Loucy (cell line): ENCODE measurements at regions not wholly inside any gene's neighbourhood (a gene's known extent, or its start where the extent isn't known, plus 50 kb on each side); places are given as distances from the start of the nearest gene placed in this dataset.

Experiments
- H2AFZ ChIP-seq: fragments of 200-600 bp; sonication (generic); 2 replicates; pipeline ENCODE4 v1.6.0; 2016; ENCODE audit warnings: antibody characterized with exemption, mild to moderate bottlenecking, low read length, moderate library complexity
- H3F3A ChIP-seq: fragments of 200-600 bp; 2 replicates; pipeline ENCODE4 v1.6.0; 2016; ENCODE audit warnings: antibody characterized with exemption, low read depth, mild to moderate bottlenecking
- H3K27me3 ChIP-seq: fragments of 200-600 bp; sonication (generic); 2 replicates; pipeline ENCODE4 v1.6.1; 2014; ENCODE audit warnings: low read length, mild to moderate bottlenecking; ENCODE audit not compliant: insufficient read depth, poor library complexity, severe bottlenecking
- H3K36me3 ChIP-seq: fragments of 200-600 bp; sonication (generic); 2 replicates; pipeline ENCODE4 v1.6.1; 2016; ENCODE audit warnings: low read length; ENCODE audit not compliant: insufficient read depth
- H3K4me1 ChIP-seq: fragments of 200-600 bp; sonication (generic); 2 replicates; pipeline ENCODE4 v1.5.1; 2014; ENCODE audit warnings: low read length, mild to moderate bottlenecking; ENCODE audit not compliant: insufficient read depth, poor library complexity, severe bottlenecking
- H3K4me2 ChIP-seq: fragments of 200-600 bp; sonication (generic); 2 replicates; pipeline ENCODE4 v1.6.0; 2014; ENCODE audit warnings: antibody characterized with exemption, low read length, low read depth, mild to moderate bottlenecking; ENCODE audit not compliant: poor library complexity, severe bottlenecking
- H3K4me3 ChIP-seq: fragments of 200-600 bp; sonication (generic); 2 replicates; pipeline ENCODE4 v1.5.1; 2014; ENCODE audit warnings: low read length, mild to moderate bottlenecking, mixed read lengths; ENCODE audit not compliant: poor library complexity, severe bottlenecking
- H3K79me2 ChIP-seq: fragments of 200-600 bp; sonication (generic); 2 replicates; pipeline ENCODE4 v1.6.1; 2014; ENCODE audit warnings: low read length; ENCODE audit not compliant: insufficient read depth
- H3K9ac ChIP-seq: fragments of 200-600 bp; sonication (generic); 2 replicates; pipeline ENCODE4 v1.6.0; 2014; ENCODE audit warnings: mild to moderate bottlenecking, low read depth, low read length, moderate library complexity; ENCODE audit not compliant: poor library complexity, severe bottlenecking
- H3K9me2 ChIP-seq: fragments of 200-600 bp; sonication (generic); replicated peaks from 2 replicates; pipeline ENCODE4 v1.6.1; 2016; ENCODE audit warnings: low read depth, low read length, mixed read lengths
- H3K9me3 ChIP-seq: fragments of 200-600 bp; sonication (generic); 2 replicates; pipeline ENCODE4 v1.6.1; 2014; ENCODE audit warnings: mild to moderate bottlenecking, antibody characterized with exemption, low read length, low read depth; ENCODE audit not compliant: insufficient read depth
- H4K20me1 ChIP-seq: fragments of 200-600 bp; sonication (generic); 2 replicates; pipeline ENCODE4 v1.6.0; 2014; ENCODE audit warnings: antibody characterized with exemption, low read length, mild to moderate bottlenecking; ENCODE audit not compliant: insufficient read depth, poor library complexity, severe bottlenecking
- CTCF ChIP-seq: fragments of 200-600 bp; sonication (generic); conservative IDR thresholded peaks from 2 replicates; pipeline ENCODE4 v1.5.1; 2014; ENCODE audit warnings: mild to moderate bottlenecking, antibody characterized with exemption, low read length
- EZH2phosphoT487 ChIP-seq: fragments of 200-600 bp; IDR thresholded peaks from 2 replicates; pipeline ENCODE4 v1.6.1; 2018; ENCODE audit warnings: antibody characterized with exemption, mild to moderate bottlenecking, moderate library complexity, borderline replicate concordance

DNA sequence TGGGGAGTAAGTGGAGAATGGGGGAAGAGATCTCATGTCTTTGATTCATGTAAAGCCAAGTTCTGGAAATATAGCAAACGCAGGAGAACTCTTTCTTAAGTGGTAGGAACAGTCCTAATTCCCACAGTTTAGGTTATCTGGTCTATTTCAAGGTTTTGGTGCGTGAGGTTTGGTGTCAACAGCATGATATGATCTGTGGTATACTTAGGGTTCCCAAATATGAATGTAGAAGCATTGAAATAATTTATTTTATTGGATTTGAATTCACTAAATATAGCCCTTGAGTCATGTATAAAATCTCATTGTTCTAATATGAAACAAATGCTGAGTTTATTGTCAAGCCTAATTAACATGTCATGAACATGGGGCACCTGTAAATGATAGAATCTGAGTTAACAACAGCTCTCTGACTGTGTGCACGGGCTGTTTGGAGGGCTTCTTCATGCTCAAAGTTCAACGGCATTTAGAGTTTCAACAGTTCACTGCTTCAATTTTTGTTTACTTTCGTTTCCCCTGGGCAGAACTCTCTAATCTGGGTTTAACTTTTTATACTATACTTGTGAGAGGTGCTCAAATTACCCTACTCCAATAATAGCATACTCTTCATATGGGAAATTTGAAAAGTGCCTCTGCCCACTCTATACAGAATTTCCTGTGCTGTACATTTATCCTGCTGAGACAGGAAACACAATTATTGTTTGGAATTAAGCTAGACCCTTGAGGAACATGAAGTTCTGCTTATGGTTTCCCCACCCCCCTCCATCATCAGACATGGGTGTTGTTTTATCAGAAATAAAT is 236.3 kb upstream of the ZNF217 start:
- H3K27me3 ChIP-seq: no peaks in the 10 kb centered on the region
- H2AFZ ChIP-seq: peak overlapping the region; percentile 76
- H3K4me3 ChIP-seq: peak overlapping the region; percentile 63
- H4K20me1 ChIP-seq: no peaks in the 10 kb centered on the region
- no peaks in the 10 kb centered on the region for H3K36me3 ChIP-seq
- H3K9ac ChIP-seq: peak overlapping the region; percentile 66
- H3K4me2 ChIP-seq: peak overlapping the region; percentile 81
- no peaks in the 10 kb centered on the region for H3K9me2 ChIP-seq
- peaks cover 6% of the 10 kb centered on the region; the same call in 1 of the 2 replicates for H3F3A ChIP-seq
- H3K79me2 ChIP-seq: no peaks in the 10 kb centered on the region
- no peaks in the 10 kb centered on the region for H3K9me3 ChIP-seq
- peaks cover 58% of the 10 kb centered on the region for H3K4me1 ChIP-seq
- TF ChIP-seq CTCF (no peak), EZH2phosphoT487 (no peak)

DNA sequence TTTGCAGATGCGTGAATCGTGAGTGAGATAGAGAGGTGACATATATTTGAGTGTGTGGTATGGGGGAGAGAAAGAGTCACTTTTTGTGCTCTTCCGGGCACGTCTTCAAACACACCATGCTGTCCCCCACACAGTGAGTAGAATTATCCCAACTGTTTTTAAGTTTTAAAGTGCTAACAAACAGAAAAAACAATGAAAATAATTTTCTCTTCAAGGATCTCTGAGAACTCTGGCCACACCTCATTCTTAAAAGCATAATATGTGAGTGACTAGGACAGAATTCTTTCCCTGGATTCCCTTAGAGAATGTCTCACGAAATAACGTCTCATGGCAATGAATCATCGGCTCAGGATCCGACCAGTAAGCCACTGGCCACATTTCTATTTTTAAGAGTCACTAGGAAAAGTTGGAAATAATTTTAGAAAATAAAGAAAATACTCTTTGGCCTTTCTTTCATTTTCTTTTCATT is 235.7 kb upstream of the ZNF217 start:
- peak overlapping the region; percentile 76 for H2AFZ ChIP-seq
- peaks cover 56% of the 10 kb centered on the region for H3K4me1 ChIP-seq
- H3K4me2 ChIP-seq: peak overlapping the region; percentile 81

DNA sequence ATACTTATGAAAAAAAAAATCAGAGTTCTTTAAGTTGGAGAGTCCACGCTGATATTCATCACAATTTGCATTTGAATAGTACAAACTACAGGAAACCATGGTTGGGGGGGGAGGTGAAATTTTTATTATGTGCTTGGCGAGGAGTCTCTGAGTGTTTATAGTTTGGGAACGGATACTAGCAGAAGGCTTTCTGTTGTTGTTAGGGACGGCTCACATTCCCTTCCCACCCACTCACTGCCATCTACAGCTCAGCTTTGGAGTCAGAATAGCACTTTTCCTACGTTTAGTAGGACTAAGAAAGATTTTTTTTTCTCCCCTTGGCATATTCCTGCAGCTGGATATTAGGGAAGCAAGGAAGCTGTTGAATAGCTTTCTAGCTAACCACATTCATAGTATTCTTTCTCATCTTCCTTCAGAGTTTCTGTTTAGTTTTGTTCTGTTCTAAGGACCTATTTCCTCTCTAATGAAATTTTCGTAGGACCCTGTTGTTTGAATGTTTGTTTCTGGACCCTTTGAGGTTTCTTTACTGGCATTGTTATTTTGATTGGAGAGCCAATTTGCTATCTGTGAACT is 235.1 kb upstream of the ZNF217 start:
- H3K27me3 ChIP-seq: no peaks in the 10 kb centered on the region
- H3K79me2 ChIP-seq: no peaks in the 10 kb centered on the region
- H3K9me2 ChIP-seq: no peaks in the 10 kb centered on the region
- peak overlapping the region; percentile 76 for H2AFZ ChIP-seq
- H4K20me1 ChIP-seq: no peaks in the 10 kb centered on the region
- peak overlapping the region; percentile 66 for H3K9ac ChIP-seq
- H3K9me3 ChIP-seq: no peaks in the 10 kb centered on the region
- peaks cover 6% of the 10 kb centered on the region; the same call in 1 of the 2 replicates for H3F3A ChIP-seq
- peaks cover 51% of the 10 kb centered on the region for H3K4me1 ChIP-seq
- TF ChIP-seq EZH2phosphoT487 (no peak), CTCF (no peak; the same call in 1 of the 2 replicates)
- H3K36me3 ChIP-seq: no peaks in the 10 kb centered on the region
- H3K4me2 ChIP-seq: peak overlapping the region; percentile 81
- H3K4me3 ChIP-seq: peak overlapping the region; percentile 63

More for the DNA sequence above, 235.7 kb upstream of the ZNF217 start:
- Histone ChIP-seq H3K9me3 (no peaks in the 10 kb centered on the region), H4K20me1 (no peaks in the 10 kb centered on the region), H3F3A (peaks cover 6% of the 10 kb centered on the region; the same call in 1 of the 2 replicates), H3K36me3 (no peaks in the 10 kb centered on the region), H3K9ac (peak overlapping the region; percentile 66), H3K27me3 (no peaks in the 10 kb centered on the region), H3K9me2 (no peaks in the 10 kb centered on the region), H3K79me2 (no peaks in the 10 kb centered on the region), H3K4me3 (peak overlapping the region; percentile 63)
- no peak for TF ChIP-seq EZH2phosphoT487
- no peak for TF ChIP-seq CTCF
